ENCODE measurements at regions not wholly inside any gene's neighbourhood (a gene's known extent, or its start where the extent isn't known, plus 50 kb on each side); places are given as distances from the start of the nearest gene placed in this dataset.
"Not testable (repeated sequence)": the region's sequence is repeated elsewhere in the genome, so short reads cannot be mapped to it uniquely, and the experiment has no call there.

GRCh38 chr2:22967756-22968155, 417.2 kb upstream of the KLHL29 start:
- Mint-ChIP-seq H3K9me3 (no peaks in the 10 kb centered on the region), H3K36me3 (ENCODE audit: low read depth) (no peaks in the 10 kb centered on the region), H3K4me3 (no peak overlapping the region), H3K27ac (no peak overlapping the region), H3K4me1 (ENCODE audit: low read depth) (no peaks in the 10 kb centered on the region), H3K27me3 (peaks cover 16% of the 10 kb centered on the region)
- DNase-seq, result no peak

GRCh38 chr2:22970284-22970975, 414.5 kb upstream of the KLHL29 start:
- Mint-ChIP-seq H3K4me3 (no peak overlapping the region), H3K27ac (no peak overlapping the region), H3K4me1 (ENCODE audit: low read depth) (no peaks in the 10 kb centered on the region), H3K9me3 (no peaks in the 10 kb centered on the region), H3K27me3 (peaks cover 16% of the 10 kb centered on the region), H3K36me3 (ENCODE audit: low read depth) (no peaks in the 10 kb centered on the region)
- no peak for DNase-seq

- no peak overlapping the region for H3K27ac Mint-ChIP-seq
- no peaks in the 10 kb centered on the region for H3K4me1 Mint-ChIP-seq (ENCODE audit: low read depth)
- H3K36me3 Mint-ChIP-seq (ENCODE audit: low read depth), result no peaks in the 10 kb centered on the region
- no peak for DNase-seq
- H3K4me3 Mint-ChIP-seq, result no peak overlapping the region
- H3K9me3 Mint-ChIP-seq, result no peaks in the 10 kb centered on the region
- H3K27me3 Mint-ChIP-seq, result peaks cover 16% of the 10 kb centered on the region
Observed at GRCh38 chr2:22970991-22971390, 414.0 kb upstream of the KLHL29 start.

- no peak overlapping the region for H3K4me3 Mint-ChIP-seq
- no peaks in the 10 kb centered on the region for H3K4me1 Mint-ChIP-seq (ENCODE audit: low read depth)
- no peaks in the 10 kb centered on the region for H3K27me3 Mint-ChIP-seq
- DNase-seq, result no peak
- no peaks in the 10 kb centered on the region for H3K36me3 Mint-ChIP-seq (ENCODE audit: low read depth)
- H3K9me3 Mint-ChIP-seq, result peaks cover 1% of the 10 kb centered on the region
- H3K27ac Mint-ChIP-seq, result no peak overlapping the region
Observed at GRCh38 chr2:22981785-22982184, 403.2 kb upstream of the KLHL29 start.

- H3K27me3 Mint-ChIP-seq; DNase-seq; H3K4me3 Mint-ChIP-seq; H3K36me3 Mint-ChIP-seq (ENCODE audit: low read depth); H3K27ac Mint-ChIP-seq; H3K9me3 Mint-ChIP-seq; H3K4me1 Mint-ChIP-seq (ENCODE audit: low read depth): not testable (repeated sequence)
Observed at GRCh38 chr2:22984152-22984551, 400.8 kb upstream of the KLHL29 start.

GRCh38 chr2:22990246-22990645, 394.7 kb upstream of the KLHL29 start:
- Mint-ChIP-seq H3K4me1 (ENCODE audit: low read depth) (no peaks in the 10 kb centered on the region), H3K9me3 (no peaks in the 10 kb centered on the region), H3K36me3 (ENCODE audit: low read depth) (no peaks in the 10 kb centered on the region), H3K4me3 (no peak overlapping the region), H3K27ac (no peak overlapping the region), H3K27me3 (no peaks in the 10 kb centered on the region)
- no peak for DNase-seq

- H3K36me3 Mint-ChIP-seq (ENCODE audit: low read depth), result no peaks in the 10 kb centered on the region
- H3K9me3 Mint-ChIP-seq, result no peaks in the 10 kb centered on the region
- H3K27me3 Mint-ChIP-seq, result no peaks in the 10 kb centered on the region
- no peak for DNase-seq
- H3K4me3 Mint-ChIP-seq, result no peak overlapping the region
- no peaks in the 10 kb centered on the region for H3K4me1 Mint-ChIP-seq (ENCODE audit: low read depth)
- H3K27ac Mint-ChIP-seq, result no peak overlapping the region
Observed at GRCh38 chr2:22991844-22992243, 393.1 kb upstream of the KLHL29 start.

- H3K36me3 Mint-ChIP-seq (ENCODE audit: low read depth), result no peaks in the 10 kb centered on the region
- H3K27ac Mint-ChIP-seq, result no peak overlapping the region
- no peaks in the 10 kb centered on the region for H3K4me1 Mint-ChIP-seq (ENCODE audit: low read depth)
- H3K27me3 Mint-ChIP-seq, result no peaks in the 10 kb centered on the region
- no peaks in the 10 kb centered on the region for H3K9me3 Mint-ChIP-seq
- no peak for DNase-seq
- no peak overlapping the region for H3K4me3 Mint-ChIP-seq
Observed at GRCh38 chr2:22992441-22992840, 392.5 kb upstream of the KLHL29 start.

- no peaks in the 10 kb centered on the region for H3K4me1 Mint-ChIP-seq (ENCODE audit: low read depth)
- H3K4me3 Mint-ChIP-seq, result no peak overlapping the region
- H3K27ac Mint-ChIP-seq, result no peak overlapping the region
- DNase-seq, result no peak
- no peaks in the 10 kb centered on the region for H3K36me3 Mint-ChIP-seq (ENCODE audit: low read depth)
- H3K9me3 Mint-ChIP-seq, result no peaks in the 10 kb centered on the region
- H3K27me3 Mint-ChIP-seq, result no peaks in the 10 kb centered on the region
Observed at GRCh38 chr2:22993250-22993649, 391.7 kb upstream of the KLHL29 start.

- no peak for DNase-seq
- no peaks in the 10 kb centered on the region for H3K4me1 Mint-ChIP-seq (ENCODE audit: low read depth)
- H3K36me3 Mint-ChIP-seq (ENCODE audit: low read depth), result no peaks in the 10 kb centered on the region
- H3K27ac Mint-ChIP-seq, result no peak overlapping the region
- H3K4me3 Mint-ChIP-seq, result no peak overlapping the region
- H3K27me3 Mint-ChIP-seq, result no peaks in the 10 kb centered on the region
- H3K9me3 Mint-ChIP-seq, result no peaks in the 10 kb centered on the region
Observed at GRCh38 chr2:22995576-22995975, 389.4 kb upstream of the KLHL29 start.

- Mint-ChIP-seq H3K4me3 (no peak overlapping the region), H3K9me3 (no peaks in the 10 kb centered on the region), H3K4me1 (ENCODE audit: low read depth) (no peaks in the 10 kb centered on the region), H3K27ac (no peak overlapping the region), H3K27me3 (no peaks in the 10 kb centered on the region), H3K36me3 (ENCODE audit: low read depth) (no peaks in the 10 kb centered on the region)
- DNase-seq, result no peak
Observed at GRCh38 chr2:22996911-22997310, 388.1 kb upstream of the KLHL29 start.

- H3K4me1 Mint-ChIP-seq (ENCODE audit: low read depth), result no peaks in the 10 kb centered on the region
- no peak for DNase-seq
- no peaks in the 10 kb centered on the region for H3K27me3 Mint-ChIP-seq
- H3K4me3 Mint-ChIP-seq, result no peak overlapping the region
- no peaks in the 10 kb centered on the region for H3K9me3 Mint-ChIP-seq
- H3K36me3 Mint-ChIP-seq (ENCODE audit: low read depth), result no peaks in the 10 kb centered on the region
- H3K27ac Mint-ChIP-seq, result no peak overlapping the region
Observed at GRCh38 chr2:22998359-22998758, 386.6 kb upstream of the KLHL29 start.

- Mint-ChIP-seq H3K36me3 (ENCODE audit: low read depth) (no peaks in the 10 kb centered on the region), H3K9me3 (no peaks in the 10 kb centered on the region), H3K27me3 (no peaks in the 10 kb centered on the region), H3K4me1 (ENCODE audit: low read depth) (no peaks in the 10 kb centered on the region), H3K27ac (no peak overlapping the region), H3K4me3 (no peak overlapping the region)
- no peak for DNase-seq
Observed at GRCh38 chr2:22999951-23000350, 385.0 kb upstream of the KLHL29 start.

GRCh38 chr2:23002234-23002633, 382.7 kb upstream of the KLHL29 start:
- Mint-ChIP-seq H3K36me3 (ENCODE audit: low read depth) (no peaks in the 10 kb centered on the region), H3K4me1 (ENCODE audit: low read depth) (no peaks in the 10 kb centered on the region), H3K9me3 (no peaks in the 10 kb centered on the region), H3K4me3 (no peak overlapping the region), H3K27ac (no peak overlapping the region), H3K27me3 (no peaks in the 10 kb centered on the region)
- DNase-seq, result no peak

- Mint-ChIP-seq H3K9me3 (no peaks in the 10 kb centered on the region), H3K36me3 (ENCODE audit: low read depth) (no peaks in the 10 kb centered on the region), H3K27ac (no peak overlapping the region), H3K4me3 (no peak overlapping the region), H3K27me3 (no peaks in the 10 kb centered on the region), H3K4me1 (ENCODE audit: low read depth) (no peaks in the 10 kb centered on the region)
- no peak for DNase-seq
Observed at GRCh38 chr2:23005469-23005868, 379.5 kb upstream of the KLHL29 start.

- H3K27ac Mint-ChIP-seq, result no peak overlapping the region
- no peaks in the 10 kb centered on the region for H3K4me1 Mint-ChIP-seq (ENCODE audit: low read depth)
- H3K9me3 Mint-ChIP-seq, result no peaks in the 10 kb centered on the region
- H3K27me3 Mint-ChIP-seq, result no peaks in the 10 kb centered on the region
- no peak for DNase-seq
- H3K36me3 Mint-ChIP-seq (ENCODE audit: low read depth), result no peaks in the 10 kb centered on the region
- H3K4me3 Mint-ChIP-seq, result no peak overlapping the region
Observed at GRCh38 chr2:23007631-23008235, 377.2 kb upstream of the KLHL29 start.

All from activated T-cell treated with anti-CD3 and anti-CD28 coated beads, Interleukin-2, amount 50 U/mL, for 24 hours (primary cell).